HepG2 (cell line): ENCODE measurements at regions not wholly inside any gene's neighbourhood (a gene's known extent, or its start where the extent isn't known, plus 50 kb on each side); places are given as distances from the start of the nearest gene placed in this dataset.

Experiments used
- ATAC-seq: fragments of 200-7000 bp; cut with Tn5 transposase; 3 replicates; pipeline ENCODE4 v1.9.1; 2020; ENCODE audit warnings: mild to moderate bottlenecking, moderate library complexity
- BruUV-seq: library from RNA; stranded (reverse); fragments of 400-500 nt; replicated peaks from 2 replicates; lab custom pipeline; 2021; lab: Mats Ljungman, UMichigan
- CTCF ChIA-PET: fragments of 300-600 bp; formaldehyde crosslinking; extraction: SDS; loops from one replicate; lab custom pipeline; 2021; ENCODE audit warnings: low total read pairs, inconsistent platforms, low intra/inter-chr PET ratio; lab: Yijun Ruan, JAX
- POLR2A ChIA-PET: fragments of 350-600 bp; sonication (Branson Sonifier 250); formaldehyde crosslinking; loops from one replicate; lab custom pipeline; 2020; ENCODE audit warnings: antibody characterized with exemption, inconsistent platforms; lab: Yijun Ruan, JAX
- DNase-seq: peaks from one replicate; pipeline ENCODE4 v3.0.0-alpha.2; 2015; ENCODE audit warnings: low spot score
- FAIRE-seq: peaks from 3 replicates; lab custom pipeline; 2011; peaks lifted over from hg19 to GRCh38; lab: Jason Lieb, UNC
- H2AFZ ChIP-seq: one replicate; pipeline ENCODE4 v1.6.1; 2011; ENCODE audit warnings: low read length, inconsistent platforms
- H3K27ac ChIP-seq: fragments of 300-600 bp; 3 replicates; pipeline ENCODE4 v1.8.0; 2011; ENCODE audit warnings: mixed run types, mild to moderate bottlenecking, mixed read lengths, low read length, inconsistent platforms; ENCODE audit not compliant: insufficient read depth; ENCODE audit errors: extremely low read length
- H3K27me3 ChIP-seq, 2 experiments: fragments of 200-600 bp in 1 of 2; 2 replicates in 1 of 2; 3 replicates in 1 of 2; pipeline versions ENCODE4 v1.6.0 to v1.8.0; 2011; ENCODE audit warnings: low read length in 2 of 2, mild to moderate bottlenecking in 2 of 2, moderate library complexity in 2 of 2, inconsistent platforms in 1 of 2; ENCODE audit not compliant: insufficient read depth in 2 of 2, control insufficient read depth in 1 of 2
- H3K36me3 ChIP-seq, 2 experiments: fragments of 200-600 bp in 1 of 2; replicated peaks in 1 of 2; 2 replicates in 1 of 2; 3 replicates in 1 of 2; pipeline versions ENCODE4 v1.5.1 to v1.8.0; 2011; ENCODE audit warnings: low read length in 2 of 2, inconsistent platforms in 1 of 2; ENCODE audit not compliant: insufficient read depth in 2 of 2, control insufficient read depth in 1 of 2
- H3K4me1 ChIP-seq: 2 replicates; pipeline ENCODE4 v1.5.1; 2012; ENCODE audit warnings: low read length, inconsistent platforms; ENCODE audit not compliant: insufficient read depth
- H3K4me2 ChIP-seq: 2 replicates; pipeline ENCODE4 v1.6.0; 2011; ENCODE audit warnings: low read depth, low read length, inconsistent platforms
- H3K4me3 ChIP-seq, 3 experiments: fragments of 200-600 bp in 1 of 3; sonication (generic), shearing (Covaris generic) in 1 of 3; replicated peaks in 1 of 3; 2 replicates each; pipeline ENCODE4 v1.5.1; 2011 to 2016; ENCODE audit warnings: low read length in 3 of 3, inconsistent platforms in 2 of 3, low read depth in 2 of 3, mild to moderate bottlenecking in 2 of 3, control low read depth in 1 of 3, mixed read lengths in 1 of 3; ENCODE audit not compliant: insufficient read depth in 1 of 3
- H3K79me2 ChIP-seq: one replicate; pipeline ENCODE4 v1.6.1; 2011; ENCODE audit warnings: low read length, inconsistent platforms; ENCODE audit not compliant: insufficient read depth
- H3K9ac ChIP-seq: 2 replicates; pipeline ENCODE4 v1.6.0; 2011; ENCODE audit warnings: mild to moderate bottlenecking, low read depth, low read length, inconsistent platforms; ENCODE audit not compliant: insufficient read depth
- H3K9me3 ChIP-seq: 2 replicates; pipeline ENCODE4 v1.5.1; 2012; ENCODE audit warnings: mild to moderate bottlenecking, low read length
- H4K20me1 ChIP-seq: 2 replicates; pipeline ENCODE4 v1.6.0; 2011; ENCODE audit warnings: inconsistent platforms, mild to moderate bottlenecking, low read length, moderate library complexity; ENCODE audit not compliant: insufficient read depth
- AHR ChIP-seq: IDR thresholded peaks from 2 replicates; pipeline ENCODE4 v1.6.1; 2018; ENCODE audit warnings: missing genetic modification reagents, missing compliant biosample characterization
- ARNT2 ChIP-seq: sonication (generic); formaldehyde crosslinking; IDR thresholded peaks from 2 replicates; pipeline ENCODE4 v1.8.0; 2022; ENCODE audit warnings: mild to moderate bottlenecking, low read depth, missing genetic modification reagents, moderate library complexity
- BRCA1 ChIP-seq: sonication (generic); formaldehyde crosslinking; IDR thresholded peaks from 2 replicates; pipeline ENCODE4 v1.4.0; 2020; ENCODE audit warnings: missing genetic modification reagents
- CEBPG ChIP-seq: IDR thresholded peaks from 2 replicates; pipeline ENCODE4 v1.6.1; 2016
- KAT7 ChIP-seq: IDR thresholded peaks from 2 replicates; pipeline ENCODE4 v1.6.1; 2018; ENCODE audit warnings: borderline replicate concordance, missing compliant biosample characterization
- MAFF ChIP-seq: IDR thresholded peaks from 2 replicates; pipeline ENCODE4 v1.6.1; 2011; ENCODE audit warnings: low read depth, low read length, improper control_type of control experiment
- MZF1 ChIP-seq: sonication (generic); formaldehyde crosslinking; IDR thresholded peaks from 2 replicates; pipeline ENCODE4 v1.8.1; 2023; ENCODE audit warnings: mild to moderate bottlenecking, missing genetic modification reagents, borderline replicate concordance
- NPAS2 ChIP-seq: sonication (generic); formaldehyde crosslinking; IDR thresholded peaks from 2 replicates; pipeline ENCODE4 v1.8.0; 2022; ENCODE audit warnings: mild to moderate bottlenecking, missing genetic modification reagents, borderline replicate concordance
- NR2F2 ChIP-seq: IDR thresholded peaks from 2 replicates; pipeline ENCODE4 v1.6.1; 2012; ENCODE audit warnings: low read depth, inconsistent platforms, borderline replicate concordance
- RBM22 ChIP-seq: fragments of 200-400 bp; formaldehyde crosslinking; optimal IDR thresholded peaks from 2 replicates; pipeline ENCODE3; 2017; ENCODE audit warnings: mild to moderate bottlenecking, low read length, moderate library complexity
- SKIL ChIP-seq: sonication (generic); formaldehyde crosslinking; IDR thresholded peaks from 2 replicates; pipeline ENCODE4 v1.8.0; 2022; ENCODE audit warnings: missing genetic modification reagents, mild to moderate bottlenecking, moderate library complexity, borderline replicate concordance
- SMYD3 ChIP-seq: sonication (generic); formaldehyde crosslinking; IDR thresholded peaks from 2 replicates; pipeline ENCODE4 v1.8.1; 2023; ENCODE audit warnings: mild to moderate bottlenecking, missing genetic modification reagents
- SSRP1 ChIP-seq: IDR thresholded peaks from 2 replicates; pipeline ENCODE4 v1.6.1; 2016; ENCODE audit warnings: control low read depth
- ZHX2 ChIP-seq, 2 experiments: sonication (generic) in 1 of 2; formaldehyde crosslinking in 1 of 2; IDR thresholded peaks; 2 replicates each; pipeline versions ENCODE4 v1.6.1 to v1.9.0; 2014 to 2022; ENCODE audit warnings: antibody characterized with exemption in 1 of 2, borderline replicate concordance in 1 of 2, inconsistent platforms in 1 of 2, low read depth in 1 of 2, missing genetic modification reagents in 1 of 2
- ZNF264 ChIP-seq: sonication (generic); formaldehyde crosslinking; IDR thresholded peaks from 2 replicates; pipeline ENCODE4 v1.4.0; 2020; ENCODE audit warnings: missing genetic modification reagents
- ZNF333 ChIP-seq: sonication (generic); formaldehyde crosslinking; IDR thresholded peaks from 2 replicates; pipeline ENCODE4 v1.4.0; 2020; ENCODE audit warnings: mild to moderate bottlenecking, missing genetic modification reagents, borderline replicate concordance
- ZNF343 ChIP-seq: sonication (generic); formaldehyde crosslinking; IDR thresholded peaks from 2 replicates; pipeline ENCODE4 v1.4.0; 2020; ENCODE audit warnings: mild to moderate bottlenecking, missing genetic modification reagents
- ZNF446 ChIP-seq: sonication (generic); formaldehyde crosslinking; IDR thresholded peaks from 2 replicates; pipeline ENCODE4 v1.5.0; 2020; ENCODE audit warnings: mild to moderate bottlenecking, missing genetic modification reagents
- ZNF557 ChIP-seq: sonication (generic); formaldehyde crosslinking; IDR thresholded peaks from 2 replicates; pipeline ENCODE4 v1.4.0; 2020; ENCODE audit warnings: missing genetic modification reagents
- ZNF746 ChIP-seq: sonication (generic); formaldehyde crosslinking; IDR thresholded peaks from 2 replicates; pipeline ENCODE4 v1.8.0; 2022; ENCODE audit warnings: mild to moderate bottlenecking, missing genetic modification reagents
- WGBS: methylation state at CpG from one replicate; pipeline ENCODE4 v1.1.6; 2017; ENCODE audit warnings: low lambda C conversion rate; 5-methylcytosine and 5-hydroxymethylcytosine counted together
- in situ Hi-C: cut with HindIII; loops from 2 replicates; pipeline ENCODE4 v1.10.0; 2017; ENCODE audit warnings: low pct_unique_long_range_greater_than_20kb; ENCODE audit not compliant: extremely low pct_ligation_motif_present
- intact Hi-C: fragments of 100-400 bp; cut with micrococcal nuclease; formaldehyde crosslinking; loops from one replicate; pipeline ENCODE4 v1.10.0; 2022; ENCODE audit not compliant: unreplicated experiment

- TF ChIP-seq MZF1 (CRISPR knock-in tag), result no peak
- no peak for TF ChIP-seq KAT7
- TF ChIP-seq SKIL, result no peak
- TF ChIP-seq ARNT2, result no peak
- no peak for TF ChIP-seq ZNF333
Observed at GRCh38 chr3:21168471-21168870, 582.5 kb downstream of the ZNF385D start (continued).

- Histone ChIP-seq H3K4me3 (no peak overlapping the region), H2AFZ (no peak overlapping the region), H3K4me2 (no peak overlapping the region), H4K20me1 (no peaks in the 10 kb centered on the region), H3K9ac (no peak overlapping the region), H3K27me3 (no peaks in the 10 kb centered on the region), H3K36me3 (no peaks in the 10 kb centered on the region), H3K79me2 (no peaks in the 10 kb centered on the region), H3K27ac (no peak overlapping the region), H3K9me3 (peaks cover 88% of the 10 kb centered on the region), H3K4me1 (no peaks in the 10 kb centered on the region)
- intact Hi-C loops (no loop called here), in situ Hi-C loops (no loop called here)
- ChIA-PET POLR2A (no interaction called here), CTCF (no interaction called here)
- DNase-seq (no peak), FAIRE-seq (no peak), ATAC-seq (no peak)
- WGBS, result 11% methylated on average over 3 of the region's 3 CpGs
- BruUV-seq, result no TSS peak
- TF ChIP-seq ZHX2 (IDR thresholded peaks at IDR 0.05; ENCODE audit: low read depth) (no peak), ZHX2 (CRISPR knock-in tag; IDR thresholded peaks at IDR 0.05; ENCODE audit: borderline replicate concordance) (no peak), RBM22 (no peak), ZNF746 (no peak), NPAS2 (CRISPR knock-in tag) (no peak), SMYD3 (CRISPR knock-in tag) (no peak), AHR (CRISPR knock-in tag) (no peak), ZNF264 (CRISPR knock-in tag) (no peak), ZNF557 (no peak), CEBPG (no peak), ZNF343 (CRISPR knock-in tag) (no peak), ZNF446 (CRISPR knock-in tag) (no peak), MAFF (no peak), NR2F2 (no peak), BRCA1 (CRISPR knock-in tag) (no peak), SSRP1 (CRISPR knock-in tag) (no peak)
Observed at GRCh38 chr3:21163956-21164355, 587.1 kb downstream of the ZNF385D start.
